HEK293 (cell line): ENCODE measurements at regions not wholly inside any gene's neighbourhood (a gene's known extent, or its start where the extent isn't known, plus 50 kb on each side); places are given as distances from the start of the nearest gene placed in this dataset.
"Not testable (repeated sequence)": the region's sequence is repeated elsewhere in the genome, so short reads cannot be mapped to it uniquely, and the experiment has no call there.

ENCODE experiments used
- ZFP41 ChIP-seq: fragments of 450-650 bp; formaldehyde crosslinking; IDR thresholded peaks from 2 replicates; pipeline ENCODE4 v1.5.1; 2016; ENCODE audit warnings: missing biosample characterization, missing genetic modification characterization, borderline replicate concordance
- ZNF140 ChIP-seq: fragments of 450-650 bp; formaldehyde crosslinking; IDR thresholded peaks from 2 replicates; pipeline ENCODE4 v1.5.1; 2016; ENCODE audit warnings: missing biosample characterization, missing genetic modification characterization
- ZSCAN16 ChIP-seq: fragments of 450-650 bp; formaldehyde crosslinking; IDR thresholded peaks from 2 replicates; pipeline ENCODE4 v1.5.1; 2016; ENCODE audit warnings: missing biosample characterization, missing genetic modification characterization
- ZSCAN23 ChIP-seq: fragments of 450-650 bp; formaldehyde crosslinking; IDR thresholded peaks from 2 replicates; pipeline ENCODE4 v1.5.1; 2016; ENCODE audit warnings: missing biosample characterization, missing genetic modification characterization
- TF ChIP-seq, protein P1 (sequence below): fragments of 450-650 bp; formaldehyde crosslinking; IDR thresholded peaks from 2 replicates; pipeline ENCODE4 v1.5.1; 2016; ENCODE audit warnings: missing biosample characterization, missing genetic modification characterization, low read depth

DNA sequence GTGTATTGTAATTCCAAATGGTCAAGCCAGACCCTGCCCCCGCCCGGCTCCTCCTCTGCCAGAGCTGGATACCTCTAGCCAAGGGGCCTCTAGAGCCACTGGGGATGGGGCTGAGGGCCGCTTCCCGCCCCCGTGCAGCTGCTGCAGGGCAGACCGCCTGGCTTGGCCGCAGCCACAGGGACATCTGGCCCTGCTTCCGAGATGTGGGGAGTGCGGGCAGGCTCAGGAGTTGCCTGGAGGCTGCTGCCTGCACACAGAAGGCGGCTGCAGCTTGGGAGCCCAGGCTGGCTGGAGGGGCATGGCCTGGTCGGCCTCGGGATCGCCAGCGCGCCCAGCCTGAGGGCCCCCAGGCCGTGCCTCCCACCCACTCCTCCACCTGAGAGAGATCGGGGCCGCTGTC is 79.9 kb upstream of the ZNG1F start:
- TF ChIP-seq, protein P1, sequence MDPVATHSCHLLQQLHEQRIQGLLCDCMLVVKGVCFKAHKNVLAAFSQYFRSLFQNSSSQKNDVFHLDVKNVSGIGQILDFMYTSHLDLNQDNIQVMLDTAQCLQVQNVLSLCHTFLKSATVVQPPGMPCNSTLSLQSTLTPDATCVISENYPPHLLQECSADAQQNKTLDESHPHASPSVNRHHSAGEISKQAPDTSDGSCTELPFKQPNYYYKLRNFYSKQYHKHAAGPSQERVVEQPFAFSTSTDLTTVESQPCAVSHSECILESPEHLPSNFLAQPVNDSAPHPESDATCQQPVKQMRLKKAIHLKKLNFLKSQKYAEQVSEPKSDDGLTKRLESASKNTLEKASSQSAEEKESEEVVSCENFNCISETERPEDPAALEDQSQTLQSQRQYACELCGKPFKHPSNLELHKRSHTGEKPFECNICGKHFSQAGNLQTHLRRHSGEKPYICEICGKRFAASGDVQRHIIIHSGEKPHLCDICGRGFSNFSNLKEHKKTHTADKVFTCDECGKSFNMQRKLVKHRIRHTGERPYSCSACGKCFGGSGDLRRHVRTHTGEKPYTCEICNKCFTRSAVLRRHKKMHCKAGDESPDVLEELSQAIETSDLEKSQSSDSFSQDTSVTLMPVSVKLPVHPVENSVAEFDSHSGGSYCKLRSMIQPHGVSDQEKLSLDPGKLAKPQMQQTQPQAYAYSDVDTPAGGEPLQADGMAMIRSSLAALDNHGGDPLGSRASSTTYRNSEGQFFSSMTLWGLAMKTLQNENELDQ (tag by site-specific recombination) = not testable (repeated sequence)
- not testable (repeated sequence) for TF ChIP-seq ZNF140 (tag by site-specific recombination); ZSCAN23 (tag by site-specific recombination); ZSCAN16 (tag by site-specific recombination); ZFP41
